ENCODE measurements at regions not wholly inside any gene's neighbourhood (a gene's known extent, or its start where the extent isn't known, plus 50 kb on each side); places are given as distances from the start of the nearest gene placed in this dataset.

GRCh38 chr18:64488698-64489097 is 339.8 kb upstream of the LINC00305 start:
- no TSS peak for BruUV-seq (replicated peaks)
- H3K4me2 ChIP-seq (ENCODE audit: low read depth, low read length) = no peak overlapping the region
- no peak overlapping the region for H3K4me3 ChIP-seq (replicated peaks in 1 of 3; ENCODE audit: insufficient read depth in 1 of 3, low read depth in 2 of 3, low read length in 3 of 3)
- no peaks in the 10 kb centered on the region for H3K36me3 ChIP-seq (replicated peaks in 1 of 2; ENCODE audit: control insufficient read depth in 1 of 2, insufficient read depth in 2 of 2, low read length in 2 of 2)
- H3K27ac ChIP-seq (ENCODE audit: extremely low read length, insufficient read depth, low read length) = no peak overlapping the region
- H3K9me3 ChIP-seq (ENCODE audit: low read length) = no peaks in the 10 kb centered on the region
- H3K79me2 ChIP-seq (ENCODE audit: insufficient read depth, low read length) = no peaks in the 10 kb centered on the region
- no peaks in the 10 kb centered on the region for H3K4me1 ChIP-seq (ENCODE audit: insufficient read depth, low read length)
- intact Hi-C loops (cut with micrococcal nuclease; ENCODE audit: unreplicated experiment) = no loop called here
- no peaks in the 10 kb centered on the region for H3K27me3 ChIP-seq (ENCODE audit: control insufficient read depth in 1 of 2, insufficient read depth in 2 of 2, low read length in 2 of 2)
- POLR2A ChIA-PET = no interaction called here
- DNase-seq (ENCODE audit: low spot score) = no peak
- no peak for FAIRE-seq
- no peak overlapping the region for H3K9ac ChIP-seq (ENCODE audit: insufficient read depth, low read depth, low read length)
- no peaks in the 10 kb centered on the region for H4K20me1 ChIP-seq (ENCODE audit: insufficient read depth, low read length)
- no peak overlapping the region for H2AFZ ChIP-seq (ENCODE audit: low read length)
- no peak for ATAC-seq
- in situ Hi-C loops (cut with HindIII; ENCODE audit: extremely low pct_ligation_motif_present, low pct_unique_long_range_greater_than_20kb) = no loop called here
- CTCF ChIA-PET (ENCODE audit: low intra/inter-chr PET ratio, low total read pairs) = no interaction called here
- TF ChIP-seq MAFK (conservative IDR thresholded peaks at IDR 0.05 in 1 of 2, IDR thresholded peaks at IDR 0.05 in 1 of 2; ENCODE audit: low read length in 2 of 2) (peak; percentile 63 to 92; a peak in 3 of 4 replicates), KDM6A (CRISPR knock-in tag; IDR thresholded peaks at IDR 0.05; ENCODE audit: low read depth) (no peak), ZNF20 (CRISPR knock-in tag; IDR thresholded peaks at IDR 0.05) (no peak), MAFF (IDR thresholded peaks at IDR 0.05; ENCODE audit: low read depth, low read length) (peak; percentile 83), CHD2 (IDR thresholded peaks at IDR 0.05; ENCODE audit: low read depth, low read length) (no peak), ZNF691 (CRISPR knock-in tag; IDR thresholded peaks at IDR 0.05; ENCODE audit: borderline replicate concordance, low read depth) (no peak), MNT (IDR thresholded peaks at IDR 0.05) (no peak)

- no peak for TF ChIP-seq HNRNPUL1 (IDR thresholded peaks at IDR 0.05; ENCODE audit: low read depth, low read length)
- no peak for TF ChIP-seq SRSF9 (IDR thresholded peaks at IDR 0.05; ENCODE audit: borderline replicate concordance, insufficient read depth, low read depth, low read length, poor library complexity, severe bottlenecking)
- no peak for TF ChIP-seq IRF9 (CRISPR knock-in tag; IDR thresholded peaks at IDR 0.05; ENCODE audit: borderline replicate concordance)
- TF ChIP-seq ZMYM2 (CRISPR knock-in tag; IDR thresholded peaks at IDR 0.05) = no peak
- TF ChIP-seq TERF1 (CRISPR knock-in tag; IDR thresholded peaks at IDR 0.05) = no peak
- ChIA-PET CTCF (ENCODE audit: low intra/inter-chr PET ratio, low total read pairs) (no interaction called here), POLR2A (no interaction called here)
- H3K9me3 ChIP-seq (ENCODE audit: low read length) = peaks cover 22% of the 10 kb centered on the region
- intact Hi-C loops (cut with micrococcal nuclease; ENCODE audit: unreplicated experiment) (no loop called here), in situ Hi-C loops (cut with HindIII; ENCODE audit: extremely low pct_ligation_motif_present, low pct_unique_long_range_greater_than_20kb) (loop anchor here (25.0 kb wide), 1 partner anchor 88 kb away; no protein-coding TSS in a partner anchor)
- no peaks in the 10 kb centered on the region for H3K36me3 ChIP-seq (replicated peaks in 1 of 2; ENCODE audit: control insufficient read depth in 1 of 2, insufficient read depth in 2 of 2, low read length in 2 of 2)
- H3K4me2 ChIP-seq (ENCODE audit: low read depth, low read length) = no peak overlapping the region
- 2% methylated on average over 7 of the region's 7 CpGs for WGBS (ENCODE audit: low lambda C conversion rate)
- FAIRE-seq = no peak
- H2AFZ ChIP-seq (ENCODE audit: low read length) = no peak overlapping the region
- no TSS peak for BruUV-seq (replicated peaks)
- no peaks in the 10 kb centered on the region for H3K4me1 ChIP-seq (ENCODE audit: insufficient read depth, low read length)
- no peak overlapping the region for H3K9ac ChIP-seq (ENCODE audit: insufficient read depth, low read depth, low read length)
- H3K27ac ChIP-seq (ENCODE audit: extremely low read length, insufficient read depth, low read length) = no peak overlapping the region
- H3K4me3 ChIP-seq (replicated peaks in 1 of 3; ENCODE audit: insufficient read depth in 1 of 3, low read depth in 2 of 3, low read length in 3 of 3) = no peak overlapping the region
- no peak for DNase-seq (ENCODE audit: low spot score)
- no peaks in the 10 kb centered on the region for H4K20me1 ChIP-seq (ENCODE audit: insufficient read depth, low read length)
- no peak for ATAC-seq
- H3K79me2 ChIP-seq (ENCODE audit: insufficient read depth, low read length) = no peaks in the 10 kb centered on the region
- no peaks in the 10 kb centered on the region for H3K27me3 ChIP-seq (ENCODE audit: control insufficient read depth in 1 of 2, insufficient read depth in 2 of 2, low read length in 2 of 2)
Measured at GRCh38 chr18:64474773-64475172, 325.9 kb upstream of the LINC00305 start.
